DLD1 (cell line): ENCODE measurements at regions not wholly inside any gene's neighbourhood (a gene's known extent, or its start where the extent isn't known, plus 50 kb on each side); places are given as distances from the start of the nearest gene placed in this dataset.

Source experiments
- in situ Hi-C: cut with HindIII; loops from 2 replicates; pipeline ENCODE4 v1.10.0; 2017; ENCODE audit warnings: low sequenced_read_pairs

GRCh38 chr18:78627551-78628346 lies 351.9 kb upstream of the SALL3 start:
- in situ Hi-C loops = no loop called here

GRCh38 chr18:78629426-78629825 lies 350.2 kb upstream of the SALL3 start:
- in situ Hi-C loops = no loop called here

- in situ Hi-C loops = no loop called here
Observed at GRCh38 chr18:78630356-78630755, 349.3 kb upstream of the SALL3 start.

- in situ Hi-C loops = no loop called here
Observed at GRCh38 chr18:78630981-78631510, 348.6 kb upstream of the SALL3 start.

- in situ Hi-C loops = no loop called here
Observed at GRCh38 chr18:78632111-78632541, 347.5 kb upstream of the SALL3 start.

- in situ Hi-C loops = no loop called here
Observed at GRCh38 chr18:78634061-78634696, 345.4 kb upstream of the SALL3 start.

GRCh38 chr18:78635093-78635800 lies 344.4 kb upstream of the SALL3 start:
- in situ Hi-C loops = no loop called here

GRCh38 chr18:78636260-78636659 lies 343.4 kb upstream of the SALL3 start:
- in situ Hi-C loops = no loop called here

GRCh38 chr18:78637442-78638402 lies 341.9 kb upstream of the SALL3 start:
- in situ Hi-C loops = no loop called here

GRCh38 chr18:78639006-78639950 lies 340.3 kb upstream of the SALL3 start:
- in situ Hi-C loops = no loop called here

GRCh38 chr18:78640246-78640995 lies 339.2 kb upstream of the SALL3 start:
- in situ Hi-C loops = no loop called here

GRCh38 chr18:78641689-78642231 lies 337.9 kb upstream of the SALL3 start:
- in situ Hi-C loops = no loop called here

- in situ Hi-C loops = no loop called here
Observed at GRCh38 chr18:78642296-78642951, 337.2 kb upstream of the SALL3 start.

- in situ Hi-C loops = no loop called here
Observed at GRCh38 chr18:78643004-78643403, 336.6 kb upstream of the SALL3 start.

GRCh38 chr18:78643981-78644380 lies 335.6 kb upstream of the SALL3 start:
- in situ Hi-C loops = no loop called here

GRCh38 chr18:78645216-78645615 lies 334.4 kb upstream of the SALL3 start:
- in situ Hi-C loops = no loop called here

GRCh38 chr18:78647018-78647417 lies 332.6 kb upstream of the SALL3 start:
- in situ Hi-C loops = no loop called here

- in situ Hi-C loops = no loop called here
Observed at GRCh38 chr18:78649421-78649820, 330.2 kb upstream of the SALL3 start.
